Peyer's patch (tissue), 4 donors: ENCODE measurements at regions not wholly inside any gene's neighbourhood (a gene's known extent, or its start where the extent isn't known, plus 50 kb on each side); places are given as distances from the start of the nearest gene placed in this dataset.

ENCODE experiments used
- POLR2A ChIP-seq, 2 donors: fragments of 450-650 bp; IDR thresholded peaks; one replicate each; pipeline ENCODE4 v1.5.1; 2017; ENCODE audit warnings: antibody characterized with exemption in 2 of 2, mild to moderate bottlenecking in 2 of 2, moderate library complexity in 2 of 2
- TF ChIP-seq, protein P1 (sequence below), 6 experiments: fragments of 450-650 bp in 4 of 6; fragments of 200-600 bp in 2 of 6; sonication (generic) in 1 of 6; IDR thresholded peaks; one replicate each; pipeline ENCODE4 v1.5.1; 2017 to 2019; ENCODE audit warnings: antibody characterized with exemption in 6 of 6, mild to moderate bottlenecking in 3 of 6, moderate library complexity in 1 of 6

DNA sequence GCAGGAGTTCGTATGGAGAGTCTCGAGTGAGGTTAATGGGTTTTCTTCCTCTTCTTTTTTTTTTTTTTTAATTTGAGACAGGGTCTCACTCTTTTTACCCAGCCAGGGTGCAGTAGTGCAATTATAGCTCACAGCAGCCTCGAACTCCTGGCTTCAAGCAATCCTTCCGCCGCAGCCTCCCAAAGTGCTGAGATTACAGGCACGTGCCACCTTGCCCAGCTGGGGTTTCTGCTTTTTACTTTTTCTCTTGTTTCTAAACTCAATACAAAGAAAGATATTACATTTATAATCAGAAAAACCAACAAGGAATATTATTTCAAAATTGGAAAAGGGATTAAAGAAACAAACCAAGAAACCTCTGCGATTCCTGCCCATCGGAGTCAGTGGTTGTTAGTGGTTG, 175.9 kb downstream of the SEC14L1 start:
- TF ChIP-seq, protein P1, sequence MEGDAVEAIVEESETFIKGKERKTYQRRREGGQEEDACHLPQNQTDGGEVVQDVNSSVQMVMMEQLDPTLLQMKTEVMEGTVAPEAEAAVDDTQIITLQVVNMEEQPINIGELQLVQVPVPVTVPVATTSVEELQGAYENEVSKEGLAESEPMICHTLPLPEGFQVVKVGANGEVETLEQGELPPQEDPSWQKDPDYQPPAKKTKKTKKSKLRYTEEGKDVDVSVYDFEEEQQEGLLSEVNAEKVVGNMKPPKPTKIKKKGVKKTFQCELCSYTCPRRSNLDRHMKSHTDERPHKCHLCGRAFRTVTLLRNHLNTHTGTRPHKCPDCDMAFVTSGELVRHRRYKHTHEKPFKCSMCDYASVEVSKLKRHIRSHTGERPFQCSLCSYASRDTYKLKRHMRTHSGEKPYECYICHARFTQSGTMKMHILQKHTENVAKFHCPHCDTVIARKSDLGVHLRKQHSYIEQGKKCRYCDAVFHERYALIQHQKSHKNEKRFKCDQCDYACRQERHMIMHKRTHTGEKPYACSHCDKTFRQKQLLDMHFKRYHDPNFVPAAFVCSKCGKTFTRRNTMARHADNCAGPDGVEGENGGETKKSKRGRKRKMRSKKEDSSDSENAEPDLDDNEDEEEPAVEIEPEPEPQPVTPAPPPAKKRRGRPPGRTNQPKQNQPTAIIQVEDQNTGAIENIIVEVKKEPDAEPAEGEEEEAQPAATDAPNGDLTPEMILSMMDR (IDR thresholded peaks at IDR 0.05), result no peak
- no peak for TF ChIP-seq POLR2A (IDR thresholded peaks at IDR 0.05)
